NCI-H1105 treated with DMSO at 0.1 percent for 48 hours (cell line): ENCODE measurements at regions not wholly inside any gene's neighbourhood (a gene's known extent, or its start where the extent isn't known, plus 50 kb on each side); places are given as distances from the start of the nearest gene placed in this dataset.
A peak's percentile ranks its signal among the peaks of the same experiment; 100 is the strongest.

Experiments used
- DNase-seq: peaks from one replicate; lab custom pipeline; 2025; lab: John Stamatoyannopoulos, UW

DNA sequence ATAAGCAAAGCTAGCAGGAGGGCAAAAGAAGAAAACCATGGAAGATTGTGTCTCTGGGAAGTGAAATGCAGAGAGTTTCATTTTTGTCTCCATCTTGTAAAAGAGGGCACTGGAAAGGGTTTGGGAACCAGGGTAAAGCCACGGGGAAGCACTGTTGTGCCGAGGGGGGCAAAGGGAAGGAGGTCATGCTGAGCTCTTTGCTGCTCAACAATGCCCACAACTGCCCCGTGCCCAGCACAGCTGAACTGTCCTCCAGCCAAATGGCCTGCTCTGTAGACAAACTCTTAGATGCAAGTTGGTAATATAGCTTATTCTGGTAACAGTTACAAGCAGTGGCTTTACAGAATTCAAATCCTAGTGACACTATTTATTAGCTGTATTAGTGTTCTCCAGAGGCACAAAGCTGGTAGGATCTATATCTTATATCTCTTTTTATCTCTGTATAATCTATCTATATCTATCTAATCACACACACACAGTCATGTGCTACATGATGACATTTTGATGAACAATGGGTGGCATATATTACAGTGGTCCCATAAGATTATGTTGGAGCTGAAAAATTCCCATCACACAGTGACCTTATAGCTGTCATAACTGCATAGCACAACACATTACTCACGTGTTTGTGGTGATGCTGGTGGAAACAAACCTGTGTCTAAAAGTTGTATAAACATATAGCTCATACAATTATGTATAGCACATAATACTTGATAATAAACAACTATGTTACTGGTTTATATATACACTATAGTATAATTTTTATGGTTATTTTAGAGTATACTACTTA, 203.4 kb upstream of the DDHD1 start:
- no peak for DNase-seq

DNA sequence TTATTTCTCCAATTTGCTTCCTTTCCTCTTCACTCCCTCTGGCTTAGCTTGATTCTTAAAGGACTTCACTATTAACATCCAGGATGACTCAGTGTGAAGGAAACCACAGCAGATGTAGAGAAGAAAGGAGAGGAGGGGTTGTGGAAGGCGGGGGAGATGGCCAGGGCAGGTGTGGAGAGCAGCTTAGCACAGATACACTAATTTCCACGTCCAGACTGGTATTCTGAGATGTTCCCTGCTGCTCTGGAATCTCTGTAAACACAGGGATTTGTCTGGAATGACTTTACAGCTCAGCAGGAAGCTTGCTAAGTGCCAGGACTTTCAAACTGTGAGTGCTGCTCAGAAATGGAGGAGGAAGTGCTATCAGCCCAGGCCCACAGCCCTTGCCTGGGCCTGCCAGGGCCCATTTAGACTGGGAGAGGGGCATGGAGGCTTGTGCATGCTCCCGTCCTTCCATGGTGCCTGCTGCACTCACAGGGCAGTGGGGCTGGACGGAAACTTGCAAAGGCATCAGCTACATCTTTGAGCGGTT, 202.5 kb upstream of the DDHD1 start:
- DNase-seq = no peak

DNA sequence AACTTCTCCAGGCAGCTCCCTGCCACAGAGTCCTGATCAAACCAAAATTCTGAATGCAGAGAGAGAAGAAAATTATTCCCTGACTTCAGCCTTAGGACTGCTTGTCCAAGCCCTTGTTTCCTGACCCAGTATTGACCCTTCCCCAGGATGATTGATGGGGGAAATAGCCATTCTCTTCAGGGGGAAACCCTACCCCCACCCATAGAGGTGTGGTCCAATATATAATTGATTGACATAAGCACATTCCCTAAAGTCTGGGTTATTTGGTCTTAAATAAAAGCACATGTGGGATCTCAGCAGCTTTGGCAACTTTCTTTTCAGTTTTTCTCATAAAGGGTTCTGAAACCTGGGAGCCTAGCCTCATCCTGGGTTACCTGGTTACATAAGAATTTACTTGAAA, 201.2 kb upstream of the DDHD1 start:
- no peak for DNase-seq

DNA sequence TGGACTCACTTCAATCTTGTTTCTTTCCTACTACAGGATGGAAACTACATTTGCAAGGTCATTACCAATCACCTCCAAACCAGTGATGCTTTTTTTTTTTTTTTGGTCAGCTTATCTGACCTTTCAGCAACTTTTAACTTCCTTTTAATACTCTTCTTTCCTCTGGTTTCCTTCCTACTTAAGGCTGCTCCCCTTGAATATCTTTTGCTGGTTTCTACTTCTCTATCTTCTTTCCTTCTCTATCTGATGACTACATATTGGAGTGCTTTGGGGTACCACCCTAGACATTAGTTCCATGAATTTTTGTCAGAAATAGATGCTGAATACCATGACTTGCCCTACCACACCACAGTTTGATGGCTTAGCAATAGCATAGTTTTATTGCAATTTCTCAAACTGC, 197.7 kb upstream of the DDHD1 start:
- no peak for DNase-seq

DNA sequence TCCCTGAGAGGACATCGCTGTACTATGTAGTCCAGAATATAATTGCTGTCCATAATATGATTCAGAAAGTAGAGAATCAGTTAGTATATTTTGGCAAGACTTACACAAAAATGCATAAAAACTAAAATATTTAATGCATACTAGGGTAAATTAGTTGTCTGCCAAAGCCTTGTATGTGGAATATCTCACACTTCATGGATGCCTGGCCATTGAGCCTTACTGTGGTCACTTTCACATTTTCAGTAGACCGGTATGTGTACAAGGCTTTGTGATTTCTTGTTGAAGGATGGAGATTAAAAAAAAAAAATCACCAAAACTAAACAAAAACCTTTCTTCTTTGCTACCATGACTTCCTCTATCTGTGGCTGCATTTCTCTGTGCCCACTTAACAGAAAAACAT, 197.3 kb upstream of the DDHD1 start:
- DNase-seq = no peak

DNA sequence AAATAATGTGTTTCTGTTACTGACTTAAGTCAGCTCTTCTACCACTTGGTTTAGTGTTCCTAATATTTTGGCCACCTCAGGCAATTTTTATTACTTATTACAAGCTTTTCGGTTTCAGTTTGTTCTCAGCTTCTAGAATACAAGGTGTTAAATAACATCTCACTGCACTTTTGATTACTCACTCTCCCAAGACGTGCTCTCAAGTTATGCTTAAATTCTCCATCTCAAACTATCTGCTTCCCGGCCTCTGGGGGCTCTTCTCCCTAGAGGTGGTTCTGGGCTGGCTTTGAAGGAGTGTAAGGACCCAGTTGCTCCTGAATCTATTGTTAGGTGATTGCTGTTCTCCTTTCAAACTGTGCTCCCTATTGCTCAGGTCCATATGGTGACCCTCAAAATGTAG, 193.9 kb upstream of the DDHD1 start:
- DNase-seq = no peak

DNA sequence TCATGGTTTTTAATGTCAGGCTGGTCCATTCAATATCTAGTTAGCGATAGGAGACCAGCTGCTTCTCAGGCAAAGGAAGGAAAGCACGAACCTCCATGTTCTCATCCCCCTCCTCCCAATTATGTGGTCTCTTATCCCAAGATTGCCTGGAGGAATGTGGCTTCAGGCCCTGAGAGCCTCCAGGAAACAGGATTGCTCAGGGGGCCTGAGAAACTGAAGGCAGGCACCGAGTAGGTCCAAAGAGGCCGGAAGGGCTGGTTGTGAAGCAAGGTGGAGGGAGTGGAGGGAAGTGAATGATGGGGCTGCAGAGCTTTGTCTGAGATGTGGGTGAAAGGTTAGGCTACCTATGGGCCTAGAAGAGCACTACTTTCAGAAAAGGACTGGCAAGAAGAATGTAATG, 188.2 kb upstream of the DDHD1 start:
- DNase-seq = no peak

DNA sequence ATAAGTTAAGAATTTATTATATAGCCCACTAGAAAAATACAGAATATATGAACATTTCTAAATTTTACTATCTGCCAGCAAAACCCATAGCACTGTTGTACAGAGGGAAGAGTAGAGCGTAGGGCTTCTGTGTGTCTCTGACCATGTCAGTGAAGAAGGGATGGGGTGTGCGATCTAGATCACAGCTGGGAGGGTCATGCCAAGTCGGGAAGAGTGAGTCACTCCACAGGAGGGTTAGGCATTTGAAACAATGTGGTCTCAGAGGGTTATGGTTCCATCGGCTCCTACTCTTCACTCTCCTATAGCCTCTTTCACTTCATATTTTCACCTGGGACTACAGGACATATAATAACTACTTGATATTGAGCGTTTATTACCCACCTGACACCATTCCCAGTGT, 185.1 kb upstream of the DDHD1 start:
- no peak for DNase-seq

DNA sequence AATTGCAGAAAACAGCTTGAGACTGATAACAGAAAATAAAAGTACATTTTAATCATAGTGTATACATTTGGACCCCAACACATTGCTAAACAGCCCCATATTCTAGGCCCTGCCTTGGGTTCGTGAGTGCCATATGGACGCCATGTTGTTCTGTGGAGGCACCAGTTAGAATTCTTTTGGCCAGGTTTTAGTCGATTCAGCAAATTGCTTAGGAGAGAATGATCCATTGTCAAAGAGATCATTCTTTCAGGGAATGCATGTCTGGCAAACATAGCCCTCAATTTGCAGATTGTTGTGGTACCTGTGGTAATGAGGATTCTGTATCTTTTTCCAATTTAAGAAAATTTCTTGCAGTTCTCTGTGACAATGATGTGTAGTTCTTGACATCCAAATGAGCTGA, 183.6 kb upstream of the DDHD1 start:
- no peak for DNase-seq

DNA sequence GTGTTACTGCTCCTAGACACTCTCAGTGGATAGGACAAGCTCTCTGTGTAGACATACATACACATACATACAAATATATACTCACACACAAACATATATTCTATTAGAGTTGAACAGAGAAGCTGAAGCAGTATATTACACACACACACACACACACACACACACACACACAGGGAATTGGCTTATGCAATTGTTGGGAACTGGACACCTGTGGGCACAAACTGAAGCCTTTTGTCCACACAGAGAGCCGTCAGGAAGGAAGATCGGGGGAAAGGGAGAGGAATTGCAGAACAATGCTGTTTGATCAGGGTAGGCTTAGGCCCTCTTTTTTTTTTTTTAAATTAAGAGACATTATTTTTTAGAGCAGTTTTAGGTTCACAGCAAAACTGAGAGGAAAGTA, 180.7 kb upstream of the DDHD1 start:
- DNase-seq = no peak

DNA sequence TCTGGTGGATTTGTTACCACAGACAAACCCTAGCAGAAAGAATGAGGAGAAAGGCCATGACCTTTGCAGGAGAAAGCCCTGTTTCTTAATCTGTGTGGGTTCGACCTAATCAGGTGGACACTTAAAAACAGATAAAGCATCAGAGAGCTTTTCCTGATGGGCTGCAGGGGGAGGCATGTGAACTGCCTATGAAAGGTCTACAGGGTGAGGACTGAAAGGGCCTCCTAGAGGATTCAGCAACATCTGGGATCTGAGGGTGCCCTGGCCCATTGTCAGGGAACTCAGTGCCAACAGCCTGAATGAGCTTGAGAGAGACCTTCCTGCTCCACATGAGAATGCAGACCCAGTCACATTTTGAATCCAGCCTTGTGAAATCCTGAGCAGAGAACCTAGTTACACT, 178.8 kb upstream of the DDHD1 start:
- DNase-seq = no peak

DNA sequence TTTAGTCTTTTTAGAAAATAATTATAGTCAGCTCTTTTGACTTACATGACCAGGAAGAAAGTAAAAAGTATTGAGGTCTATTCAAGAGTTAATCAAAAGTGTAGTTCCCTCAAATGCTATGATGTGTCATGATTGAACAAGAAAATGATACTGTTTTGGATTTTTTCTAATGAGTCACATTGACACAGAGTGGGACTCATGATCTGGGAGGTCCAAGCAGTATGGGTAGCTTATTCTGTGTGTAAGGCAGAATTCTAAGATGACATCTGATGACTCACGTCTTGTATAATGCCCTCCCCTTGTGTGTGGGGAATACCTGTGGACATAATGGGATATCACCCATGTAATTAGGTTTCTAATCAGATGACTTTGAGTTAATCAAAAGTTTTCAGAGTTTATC, 178.1 kb upstream of the DDHD1 start:
- no peak for DNase-seq

DNA sequence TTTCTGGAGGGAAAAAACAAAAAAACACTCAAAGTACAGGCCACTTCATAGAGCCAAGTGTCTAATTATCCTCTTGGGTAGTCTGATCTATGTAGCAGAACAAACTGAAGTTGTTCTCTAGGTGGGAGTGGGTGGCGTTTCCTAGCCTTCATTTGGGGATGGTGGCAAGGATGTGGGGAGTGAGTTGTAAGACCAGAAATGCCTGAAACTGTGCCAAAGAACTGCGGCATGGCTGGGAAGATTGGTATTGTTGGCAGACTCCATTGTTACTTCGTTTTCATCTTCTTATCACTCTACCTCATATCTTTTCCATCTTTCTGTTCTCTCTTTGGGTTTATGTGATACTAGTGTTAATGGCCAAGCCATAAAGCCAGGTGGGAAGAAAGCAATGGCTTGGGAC, 177.3 kb upstream of the DDHD1 start:
- DNase-seq = peak; percentile 73

DNA sequence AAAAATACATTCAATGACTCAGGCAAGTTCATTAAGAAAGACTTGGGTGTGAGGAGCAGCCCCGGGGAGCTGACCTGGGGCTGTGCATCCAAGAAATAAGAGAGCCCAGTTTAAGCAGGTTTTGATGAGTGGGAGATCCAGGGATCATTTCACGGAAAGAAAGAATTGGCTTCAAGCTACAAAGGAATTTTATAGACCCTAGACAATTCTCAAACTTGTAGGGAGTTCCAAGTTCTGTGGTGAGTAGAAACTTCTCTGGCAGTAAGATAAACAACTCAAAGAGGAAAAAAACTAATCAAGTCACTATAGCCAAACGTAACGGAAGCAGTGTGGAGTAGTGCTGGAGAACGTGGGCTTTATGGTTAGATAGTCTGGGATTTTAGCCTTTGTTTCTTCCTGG, 175.7 kb upstream of the DDHD1 start:
- no peak for DNase-seq

DNA sequence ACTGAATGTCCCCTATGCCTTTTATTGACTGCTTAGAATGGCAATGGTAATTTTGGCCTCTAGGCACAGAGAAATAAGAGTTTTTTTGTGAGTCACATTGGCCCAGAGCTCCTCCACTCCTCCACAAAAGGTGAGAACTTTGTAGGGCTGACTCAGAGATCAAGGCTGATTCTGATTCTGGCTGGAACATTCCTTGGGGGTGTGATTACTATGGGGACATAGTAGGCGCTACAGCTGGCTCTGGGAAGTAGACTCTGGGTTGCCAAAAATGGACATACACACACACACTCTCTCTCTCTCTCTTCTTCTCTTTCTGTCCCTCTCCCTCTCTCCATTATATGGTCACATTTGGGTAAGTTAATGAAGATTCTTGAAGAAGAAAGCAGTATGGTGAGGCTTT, 174.6 kb upstream of the DDHD1 start:
- DNase-seq = no peak

DNA sequence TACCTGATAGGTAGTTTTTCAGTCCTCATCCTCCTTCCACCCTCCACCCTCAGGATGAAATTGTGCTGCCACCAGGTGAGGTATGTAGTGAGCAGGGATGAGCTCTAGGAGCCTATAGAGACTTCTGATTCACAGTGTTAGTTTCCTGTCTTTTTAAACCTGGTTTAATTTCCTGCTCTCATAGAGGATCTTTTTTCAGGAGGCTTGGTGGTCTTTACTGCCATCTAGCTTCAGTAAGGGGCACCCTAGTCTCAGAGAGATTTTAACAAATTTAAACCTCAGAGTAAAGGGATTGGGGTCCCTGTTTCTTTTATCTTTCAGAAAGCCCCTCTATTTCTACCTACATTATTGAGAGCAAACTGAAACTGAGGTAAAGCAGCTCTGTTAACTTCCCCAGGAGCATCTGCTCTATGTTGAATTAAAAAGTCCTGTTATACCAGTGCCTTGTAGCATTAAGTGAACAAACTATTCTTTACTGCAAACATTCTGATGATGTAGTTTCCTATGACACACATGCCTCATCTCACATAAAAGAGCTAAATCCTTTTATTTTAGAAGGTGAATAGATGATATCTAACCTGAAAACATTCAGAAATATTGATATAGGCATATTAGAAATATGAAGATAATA, 172.2 kb upstream of the DDHD1 start:
- peak; percentile 17 for DNase-seq

DNA sequence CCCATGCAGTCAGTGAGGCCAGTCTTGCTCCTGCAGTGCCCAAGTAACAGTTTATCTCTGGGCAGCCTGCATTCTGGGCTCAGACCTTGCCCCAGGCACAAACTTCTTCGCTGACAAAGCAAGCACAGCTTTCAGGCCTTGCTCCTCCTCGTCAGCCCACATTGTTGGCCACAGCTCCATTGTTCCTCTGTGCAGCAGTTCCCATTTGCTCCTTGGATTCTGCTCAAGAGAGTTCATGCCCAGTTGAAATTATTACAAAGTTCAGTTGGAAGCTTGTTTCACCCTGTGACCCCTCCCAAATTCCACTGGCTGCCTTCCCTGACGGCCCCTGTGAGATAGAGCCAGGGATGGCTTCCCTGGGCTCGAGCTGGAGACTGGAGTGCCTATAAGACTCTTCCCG, 163.4 kb upstream of the DDHD1 start:
- DNase-seq = no peak

DNA sequence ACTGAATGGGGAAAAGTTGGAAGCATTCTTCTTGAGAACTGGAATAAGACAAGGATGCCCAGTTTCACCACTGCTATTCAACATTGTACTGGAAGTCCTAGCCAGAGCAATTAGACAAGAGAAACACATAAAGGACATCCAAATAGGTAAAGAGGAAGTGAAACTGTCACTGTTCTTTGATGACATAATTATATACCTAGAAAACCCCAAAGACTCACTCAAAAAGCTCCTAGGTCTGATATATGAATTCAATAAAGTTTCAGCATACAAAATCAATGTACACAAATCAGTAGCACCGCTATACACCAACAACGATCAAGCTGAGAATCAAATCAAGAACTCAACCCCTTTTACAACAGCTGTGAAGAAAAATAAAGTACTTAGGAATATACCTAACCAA, 157.3 kb upstream of the DDHD1 start:
- DNase-seq = no peak

DNA sequence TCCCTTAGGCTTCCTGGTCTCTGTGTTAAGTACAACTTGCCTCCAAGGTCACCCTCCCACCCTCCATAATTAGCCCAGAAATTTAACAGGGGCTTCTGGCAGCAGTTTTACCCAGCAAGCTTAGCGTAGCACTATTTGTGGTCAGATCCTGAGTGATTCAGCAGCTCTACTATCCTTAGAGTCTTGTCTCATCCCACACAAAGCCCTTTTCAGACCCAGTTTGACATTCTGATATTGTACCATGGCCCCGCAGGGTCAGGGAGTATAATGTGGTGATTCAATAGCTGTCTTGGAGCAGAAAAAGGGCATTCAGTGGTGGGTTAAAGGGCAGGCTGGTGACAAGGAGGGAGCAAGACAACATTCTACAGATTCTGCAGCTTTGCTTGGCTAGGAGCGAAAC, 153.8 kb upstream of the DDHD1 start:
- no peak for DNase-seq

DNA sequence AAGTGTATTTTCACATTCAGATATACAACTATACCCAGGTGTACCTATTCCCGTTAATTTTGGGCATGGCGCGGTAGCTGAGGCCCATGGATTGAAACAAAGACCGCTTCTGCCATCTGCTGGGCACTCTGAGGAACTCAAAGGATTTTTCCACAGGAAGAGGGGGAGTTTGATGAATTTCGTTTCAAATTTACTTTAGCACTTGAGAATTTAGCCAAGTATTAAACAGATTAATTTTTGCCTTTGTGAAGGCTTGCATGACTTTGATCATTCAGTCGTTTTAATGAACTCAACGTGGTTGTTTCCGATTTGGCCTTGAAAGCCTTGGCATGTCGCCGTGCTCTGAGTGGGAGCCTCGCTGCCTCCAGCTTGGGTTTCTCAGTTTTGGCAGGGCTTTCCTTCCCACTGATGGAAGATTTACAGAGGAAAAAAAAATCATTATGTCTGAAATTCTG, 153.2 kb upstream of the DDHD1 start:
- DNase-seq = peak; percentile 74

DNA sequence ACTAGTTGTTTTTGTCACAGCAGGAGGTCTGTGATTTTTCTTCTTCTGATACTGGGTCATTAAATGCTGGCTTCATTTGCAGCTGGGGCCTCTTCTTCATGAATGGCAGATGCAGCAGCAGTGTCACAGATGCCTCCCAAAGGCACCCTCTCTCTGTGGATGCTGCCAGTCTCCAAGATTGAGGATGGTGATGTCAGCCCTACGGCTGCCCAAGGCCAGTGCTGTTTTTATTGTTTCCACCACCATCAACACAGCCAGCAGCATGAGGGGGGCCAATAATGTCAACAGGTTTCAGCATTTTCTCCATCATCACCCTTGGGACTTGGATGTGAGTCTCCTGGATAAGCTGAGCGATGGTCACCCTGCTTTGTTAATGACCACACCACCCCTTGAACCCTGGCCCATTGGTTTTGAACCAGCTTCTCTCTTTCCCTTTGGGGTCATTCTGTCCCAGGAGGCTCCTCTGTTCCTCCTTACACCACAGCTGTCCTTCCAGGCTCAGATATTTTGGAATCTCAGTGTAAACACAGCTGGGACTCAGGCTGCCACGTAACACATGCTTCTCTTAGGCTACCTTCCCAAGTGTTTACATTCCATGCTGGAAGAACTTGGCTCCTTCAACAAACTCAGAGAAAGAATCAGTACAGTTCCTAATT, 151.7 kb upstream of the DDHD1 start:
- no peak for DNase-seq

DNA sequence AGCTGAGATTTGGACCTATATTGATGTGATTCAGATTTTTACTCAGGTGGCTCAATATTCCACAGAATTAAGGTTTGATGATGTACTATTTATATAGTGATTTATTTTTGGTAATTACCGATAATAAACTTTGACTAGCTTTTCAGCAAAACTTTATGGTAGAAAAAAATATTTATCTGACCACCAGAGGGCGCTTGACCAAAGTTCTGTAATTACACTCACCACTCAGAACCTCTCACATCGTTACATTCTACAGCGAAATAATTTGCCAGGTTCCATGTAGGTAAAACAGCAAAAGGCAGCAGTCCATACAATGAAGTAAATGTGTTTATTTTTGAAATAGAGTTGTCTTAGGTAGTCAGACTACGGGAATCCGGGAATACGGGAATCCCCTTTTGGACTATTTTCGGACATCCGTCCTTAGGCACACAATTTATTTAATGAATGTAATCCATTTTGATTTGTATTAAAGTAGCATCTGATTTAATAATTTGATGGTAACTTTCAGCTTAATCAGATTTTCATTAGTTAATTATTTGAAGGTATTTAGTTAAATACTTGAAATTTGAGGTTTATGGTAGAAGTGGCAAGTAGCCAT, 143.0 kb upstream of the DDHD1 start:
- DNase-seq = peak; percentile 55

DNA sequence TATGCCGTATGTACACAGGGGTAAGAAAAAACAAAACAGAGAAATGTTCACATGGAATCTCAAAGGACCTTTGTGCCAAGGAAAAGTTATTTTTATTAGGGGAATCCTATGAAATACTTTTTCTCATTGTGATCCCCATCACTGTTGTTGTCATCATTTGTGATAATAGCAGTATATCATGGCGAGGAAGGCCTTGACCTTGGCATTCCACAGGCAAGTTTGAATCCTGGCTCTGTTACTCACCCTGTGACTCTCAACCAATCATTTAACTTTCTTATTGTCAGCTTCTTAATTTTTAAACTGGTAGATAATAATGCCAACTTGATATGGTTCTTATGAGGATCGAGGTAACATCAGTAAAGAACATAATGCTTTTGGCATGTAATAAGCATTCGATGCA, 142.2 kb upstream of the DDHD1 start:
- DNase-seq = no peak
